ENCODE measurements at regions not wholly inside any gene's neighbourhood (a gene's known extent, or its start where the extent isn't known, plus 50 kb on each side); places are given as distances from the start of the nearest gene placed in this dataset.
"Not testable (repeated sequence)": the region's sequence is repeated elsewhere in the genome, so short reads cannot be mapped to it uniquely, and the experiment has no call there.

GRCh38 chr5:142405023-142405422 lies 80.2 kb upstream of the SPRY4 start:
- no peak for DNase-seq (ENCODE audit: low read depth)

GRCh38 chr5:142404046-142404477 lies 79.2 kb upstream of the SPRY4 start:
- no peak for DNase-seq (ENCODE audit: low read depth)

DNA sequence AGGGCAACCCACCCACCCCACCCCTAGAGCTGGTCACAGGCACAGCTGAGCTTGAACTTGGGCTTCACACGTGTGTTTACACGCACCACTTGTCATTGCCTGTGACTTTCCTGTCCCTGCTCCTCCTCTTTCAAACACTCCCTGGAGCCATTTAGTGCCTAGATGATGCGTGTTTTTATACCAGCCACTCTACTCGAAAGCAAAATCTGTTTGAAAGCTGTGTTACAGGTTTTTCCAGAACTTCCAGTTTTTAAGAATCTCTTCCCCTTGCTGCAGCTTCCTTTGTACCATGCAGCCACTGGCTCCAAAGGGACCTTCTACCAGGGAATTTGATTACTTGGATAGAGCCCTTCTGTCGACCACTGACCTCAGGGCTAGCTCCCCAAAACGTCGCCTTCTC lies 78.8 kb upstream of the SPRY4 start:
- no peak for DNase-seq (ENCODE audit: low read depth)

- DNase-seq (ENCODE audit: low read depth) = no peak
Measured at GRCh38 chr5:142402752-142403318, 78.0 kb upstream of the SPRY4 start.

- no peak for DNase-seq (ENCODE audit: low read depth)
Measured at GRCh38 chr5:142400415-142400814, 75.6 kb upstream of the SPRY4 start.

DNA sequence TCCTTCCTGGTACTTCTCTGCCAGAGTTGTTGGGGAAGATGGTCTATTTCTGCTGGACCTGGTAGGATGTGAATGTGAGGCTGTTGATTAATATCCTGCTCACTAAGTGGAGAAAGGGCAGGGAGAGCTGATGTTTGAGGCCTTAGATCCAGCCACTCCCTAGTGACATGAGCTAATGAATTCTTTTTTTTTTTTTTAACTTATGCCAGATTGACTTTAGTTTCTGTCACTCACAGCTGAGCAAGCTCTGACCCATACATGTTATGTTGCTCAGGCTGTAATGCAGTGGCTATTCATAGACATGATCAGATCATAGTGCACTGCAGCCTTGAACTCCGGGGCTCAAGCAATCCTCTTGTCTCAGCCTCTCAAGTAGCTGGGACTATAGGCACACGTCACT lies 75.1 kb upstream of the SPRY4 start:
- DNase-seq (ENCODE audit: low read depth) = no peak

DNA sequence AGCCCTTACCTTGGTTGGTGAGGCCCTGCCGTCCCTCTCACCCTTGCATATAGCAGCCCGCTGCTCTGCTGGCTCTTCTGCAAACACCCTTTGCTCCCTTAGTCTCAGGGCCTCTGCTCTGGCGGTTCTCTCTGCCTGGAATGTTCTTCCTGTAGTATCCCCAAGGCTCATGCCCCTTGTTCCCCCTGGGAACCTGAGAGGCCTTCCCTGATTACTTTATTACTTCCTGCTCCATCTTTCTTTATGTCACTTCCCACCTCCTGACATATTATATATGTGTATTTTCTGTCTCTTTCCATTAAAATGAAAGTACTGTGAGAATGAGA lies 73.9 kb upstream of the SPRY4 start:
- DNase-seq (ENCODE audit: low read depth) = no peak

DNA sequence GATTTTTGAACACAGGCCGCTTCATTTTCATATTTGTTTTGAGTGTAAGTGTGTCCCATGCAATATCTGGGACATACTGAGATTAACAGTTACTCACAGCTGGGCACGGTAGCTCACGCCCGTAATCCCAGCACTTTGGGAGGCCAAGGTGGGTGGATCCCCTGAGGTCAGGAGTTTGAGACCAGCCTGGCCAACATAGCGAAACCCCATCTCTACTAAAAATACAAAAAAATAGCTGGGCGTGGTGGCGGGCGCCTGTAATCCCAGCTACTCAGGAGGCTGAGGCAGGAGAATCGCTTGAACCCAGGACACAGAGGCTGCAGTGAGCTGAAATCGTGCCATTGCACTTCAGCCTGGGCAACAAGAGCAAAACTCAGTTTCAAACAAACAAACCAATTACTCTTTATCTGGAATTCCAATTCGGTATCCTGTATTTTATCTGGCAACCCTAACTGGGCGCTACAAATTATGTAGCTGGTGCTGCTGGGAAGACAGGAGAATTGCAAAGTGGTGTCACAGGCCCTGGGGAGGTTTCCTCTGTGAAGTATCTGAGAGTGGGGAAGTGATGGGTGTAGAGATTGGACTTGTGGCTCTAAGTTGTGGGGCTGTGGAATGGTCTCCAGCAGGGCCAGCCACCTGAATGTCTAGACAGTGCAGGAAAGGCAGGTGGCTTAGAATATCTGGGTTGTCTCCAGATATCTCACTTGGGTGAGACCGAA lies 73.3 kb upstream of the SPRY4 start:
- not testable (repeated sequence) for DNase-seq (ENCODE audit: low read depth)

DNA sequence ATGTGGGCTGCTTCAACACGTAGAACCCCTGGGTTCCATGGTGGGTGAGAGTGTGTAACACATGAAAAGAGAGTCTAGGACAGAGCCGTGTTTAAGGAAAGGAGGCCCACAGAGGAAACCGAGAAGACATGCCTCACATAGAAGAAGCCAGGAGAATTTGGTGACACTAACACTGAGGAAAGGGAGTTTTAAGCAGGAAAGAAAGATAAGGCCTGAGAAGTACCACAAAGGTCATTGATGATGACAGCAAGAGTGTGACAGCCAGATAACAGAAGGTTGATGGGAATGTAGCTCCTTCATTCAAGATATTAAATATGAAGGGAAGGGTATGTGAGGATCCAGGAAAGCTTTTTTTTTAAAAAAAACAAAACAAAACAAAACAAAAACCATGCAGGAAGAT lies 72.4 kb upstream of the SPRY4 start:
- DNase-seq (ENCODE audit: low read depth) = no peak

DNA sequence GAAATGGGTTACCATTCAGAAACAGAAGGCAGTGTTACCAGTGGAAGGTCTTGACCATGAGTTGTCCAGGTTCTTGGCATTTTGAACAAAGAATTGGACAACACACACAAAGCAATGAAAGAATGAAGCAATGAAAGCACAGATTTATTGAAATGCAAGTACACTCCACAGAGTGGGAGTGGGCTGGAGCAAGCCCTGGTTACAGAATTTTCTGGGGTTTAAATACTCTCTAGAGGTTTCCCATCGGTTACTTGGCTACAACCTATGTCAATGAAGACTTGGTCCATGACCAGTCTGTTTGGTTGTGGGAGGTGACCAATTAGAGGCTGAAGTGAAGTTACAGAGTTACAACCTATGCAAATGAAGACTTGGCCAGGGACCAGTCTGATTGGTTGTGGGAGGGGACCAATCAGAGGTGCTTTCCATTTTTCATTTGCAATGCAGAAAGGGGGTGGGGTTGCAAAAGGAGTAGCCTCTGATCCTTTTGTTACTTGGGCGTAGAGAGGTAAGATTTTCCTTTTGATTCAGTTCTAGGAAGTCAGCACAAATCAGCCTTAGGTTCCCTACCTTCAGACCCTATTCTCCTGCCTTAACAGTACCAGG lies 71.7 kb upstream of the SPRY4 start:
- no peak for DNase-seq (ENCODE audit: low read depth)

GRCh38 chr5:142395334-142395733 lies 70.5 kb upstream of the SPRY4 start:
- no peak for DNase-seq (ENCODE audit: low read depth)

DNA sequence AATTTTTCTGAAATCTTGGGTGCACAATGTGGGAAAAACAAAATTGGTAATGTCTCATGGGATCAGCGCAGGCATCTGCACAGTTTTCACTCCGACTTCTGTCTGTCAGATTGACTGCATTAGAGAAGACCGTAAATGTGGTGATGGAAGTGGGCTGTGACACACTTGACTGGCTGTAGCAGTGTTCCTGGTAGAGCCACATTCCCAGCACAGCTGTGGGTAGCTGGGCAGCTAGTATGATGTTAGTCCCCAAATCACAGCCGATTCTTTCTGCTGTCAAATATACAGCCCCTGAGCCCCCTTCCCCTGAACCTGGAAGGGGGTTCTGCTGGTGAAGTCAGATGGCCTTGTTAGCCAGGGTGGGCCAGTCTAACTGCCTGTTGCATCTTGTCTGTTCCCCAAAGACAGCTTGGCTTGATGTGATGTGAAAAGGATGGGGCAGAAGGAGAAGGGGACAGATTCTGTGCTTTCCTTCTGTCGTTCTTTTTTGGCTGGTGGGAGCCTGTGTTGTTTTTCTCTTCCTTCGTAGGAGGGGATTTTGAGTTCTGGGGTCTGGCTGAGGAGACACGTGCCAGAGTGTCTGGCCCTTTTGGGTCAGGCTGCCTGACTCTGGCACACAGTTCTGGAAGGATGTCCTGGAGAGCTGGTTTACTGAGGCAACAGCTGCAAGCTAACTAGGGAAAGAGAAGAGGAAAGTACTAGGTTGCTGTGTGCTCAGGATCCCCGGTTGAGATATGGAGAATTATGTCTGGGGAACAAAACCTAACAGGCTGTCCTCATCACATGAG lies 66.4 kb upstream of the SPRY4 start:
- no peak for DNase-seq (ENCODE audit: low read depth)

DNA sequence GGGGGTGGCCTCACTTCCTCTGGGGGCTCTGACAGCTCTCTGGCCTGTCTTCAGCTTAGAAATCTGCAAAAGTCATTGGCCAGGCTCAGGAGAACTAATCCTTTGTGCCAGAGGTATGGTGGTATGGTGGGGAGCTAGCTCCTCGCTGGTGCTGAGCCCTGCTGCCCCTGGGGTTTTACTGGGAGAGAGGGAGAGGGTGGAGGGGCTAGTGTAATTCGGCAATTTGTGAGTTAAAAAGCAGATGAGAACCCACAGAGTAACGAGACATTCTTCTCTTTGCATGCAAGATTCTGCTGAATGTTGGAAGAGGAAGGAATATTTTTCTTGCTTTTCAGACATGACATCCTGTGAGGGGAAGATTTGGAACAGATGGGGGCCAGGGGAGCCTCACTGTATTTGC lies 65.5 kb upstream of the SPRY4 start:
- DNase-seq (ENCODE audit: low read depth) = no peak

DNA sequence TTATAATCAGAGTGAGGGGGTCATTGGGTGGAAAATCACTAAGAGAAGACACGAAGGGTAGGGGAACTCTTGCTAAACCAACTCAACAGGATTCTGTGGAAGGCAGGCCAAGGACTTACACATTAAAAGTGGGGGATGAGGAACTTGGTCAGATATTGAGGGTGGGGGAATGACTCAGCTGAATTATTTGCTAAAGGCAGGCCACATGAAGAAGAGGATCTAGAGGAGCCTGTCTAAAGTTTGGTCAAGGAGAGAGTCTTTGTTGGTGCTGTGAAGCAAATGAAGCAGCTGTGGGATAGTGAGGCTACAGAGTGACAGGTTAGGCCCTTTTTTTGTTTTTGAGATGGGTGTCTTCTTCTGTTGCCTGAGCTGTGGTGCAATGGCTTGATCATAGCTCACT lies 63.9 kb upstream of the SPRY4 start:
- no peak for DNase-seq (ENCODE audit: low read depth)

- no peak for DNase-seq (ENCODE audit: low read depth)
Measured at GRCh38 chr5:142387024-142387682, 62.3 kb upstream of the SPRY4 start.

- no peak for DNase-seq (ENCODE audit: low read depth)
Measured at GRCh38 chr5:142386137-142387023, 61.6 kb upstream of the SPRY4 start.

GRCh38 chr5:142385194-142385593 lies 60.4 kb upstream of the SPRY4 start:
- no peak for DNase-seq (ENCODE audit: low read depth)

DNA sequence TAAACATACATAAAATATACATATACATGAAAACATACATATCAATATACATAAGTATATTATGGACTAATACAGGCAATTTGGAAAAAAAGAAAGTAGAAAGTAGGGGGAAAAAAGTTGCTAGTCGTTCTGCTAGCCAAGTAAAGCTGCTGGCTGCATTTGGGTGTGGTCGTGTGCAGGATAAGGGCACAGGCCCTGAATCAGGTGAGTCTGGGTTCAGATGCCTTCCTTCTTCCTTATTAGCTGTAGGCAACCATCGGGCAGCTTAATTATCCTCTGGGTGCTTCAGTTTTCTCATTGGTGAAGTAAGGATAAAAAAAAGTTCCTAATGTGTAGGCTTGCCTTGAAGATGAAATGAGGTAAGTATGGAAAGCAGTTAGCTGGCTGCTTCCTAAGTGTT lies 59.2 kb upstream of the SPRY4 start:
- no peak for DNase-seq (ENCODE audit: low read depth)

- DNase-seq (ENCODE audit: low read depth) = no peak
Measured at GRCh38 chr5:142382186-142382585, 57.4 kb upstream of the SPRY4 start.

DNA sequence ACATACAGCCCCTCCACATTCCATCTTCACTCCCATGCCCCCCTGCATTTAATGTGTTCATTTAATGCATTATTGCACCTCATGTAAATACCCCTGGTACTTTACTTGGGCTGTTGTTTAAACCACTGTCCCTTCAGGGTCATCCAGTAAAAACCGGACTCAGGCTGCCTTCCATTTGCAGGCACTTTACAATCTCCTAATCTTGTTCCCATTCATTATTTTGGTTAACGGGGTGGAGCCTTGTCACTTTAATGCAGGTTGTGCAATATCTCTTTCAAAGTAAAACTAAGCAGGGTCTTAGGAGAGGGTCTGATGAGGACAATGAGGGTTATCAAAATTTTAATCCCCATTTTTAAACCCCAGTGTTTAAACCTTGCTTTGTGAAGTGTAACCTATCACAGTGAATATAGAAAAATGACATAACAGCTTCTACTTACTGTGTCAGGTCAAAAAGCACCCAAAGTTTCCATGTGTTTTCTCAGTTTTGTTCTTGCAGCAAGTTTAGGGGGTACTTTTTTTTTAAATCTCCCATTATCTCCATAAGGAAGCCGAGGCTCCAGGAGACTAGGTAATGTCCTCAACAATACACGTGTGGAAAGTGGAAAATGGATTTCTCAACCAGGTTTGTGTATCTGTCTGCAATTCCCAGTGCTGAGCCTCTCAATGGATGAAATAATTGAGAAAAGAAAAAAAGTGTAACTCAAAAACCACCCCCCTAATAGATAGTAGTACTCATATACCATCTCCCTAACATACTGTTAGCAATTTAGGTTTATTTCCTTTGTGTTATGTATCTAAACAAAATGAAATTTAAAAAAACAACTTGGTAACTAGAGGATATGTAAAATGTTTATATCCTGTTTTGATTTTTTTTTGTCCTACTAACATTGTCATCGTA lies 54.2 kb upstream of the SPRY4 start:
- DNase-seq (ENCODE audit: low read depth) = no peak
